OCI-M1 (cell line): ENCODE measurements at regions not wholly inside any gene's neighbourhood (a gene's known extent, or its start where the extent isn't known, plus 50 kb on each side); places are given as distances from the start of the nearest gene placed in this dataset.
A peak's percentile ranks its signal among the peaks of the same experiment; 100 is the strongest.

Experiments used
- DNase-seq: peaks from one replicate; lab custom pipeline; 2025; lab: John Stamatoyannopoulos, UW

DNA sequence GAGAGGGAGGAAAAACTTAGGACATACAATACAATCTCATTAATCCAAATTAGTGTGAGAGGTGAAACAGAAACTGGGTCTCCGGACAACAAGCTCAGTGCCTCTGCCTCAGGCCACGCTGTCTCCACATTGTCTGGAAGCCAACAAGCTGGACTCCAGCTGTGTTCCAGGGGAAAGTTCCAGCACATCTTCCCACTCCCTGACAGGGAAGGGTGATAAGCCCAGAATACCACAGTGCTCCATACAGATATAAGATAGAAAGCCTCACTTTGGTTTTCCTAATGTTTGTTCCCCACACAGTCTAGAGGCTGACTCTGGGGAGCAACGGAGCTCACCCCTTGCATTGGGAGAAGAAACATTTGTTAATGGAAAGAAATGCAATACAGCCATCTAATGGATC, 117.1 kb upstream of the SPTLC3 start:
- no peak for DNase-seq

DNA sequence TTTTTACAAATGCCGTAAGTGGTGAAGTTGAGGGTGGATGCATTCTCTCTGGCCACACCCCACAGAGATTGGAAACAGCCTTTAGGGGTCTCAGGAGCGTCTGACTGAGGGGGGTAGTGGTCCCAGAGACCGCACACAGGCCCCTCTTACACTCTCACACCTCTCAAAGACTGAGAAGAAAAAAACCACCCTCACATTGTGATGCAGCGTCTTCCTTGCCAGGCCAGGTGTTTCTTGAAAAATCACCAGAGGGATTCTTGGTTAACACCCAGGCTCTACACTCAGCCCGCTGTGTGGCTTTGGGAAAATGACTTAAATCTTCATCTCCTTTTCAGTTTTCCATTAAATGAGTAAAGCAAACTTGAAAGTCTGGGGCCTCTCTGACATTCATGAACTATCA, 115.8 kb upstream of the SPTLC3 start:
- no peak for DNase-seq

DNA sequence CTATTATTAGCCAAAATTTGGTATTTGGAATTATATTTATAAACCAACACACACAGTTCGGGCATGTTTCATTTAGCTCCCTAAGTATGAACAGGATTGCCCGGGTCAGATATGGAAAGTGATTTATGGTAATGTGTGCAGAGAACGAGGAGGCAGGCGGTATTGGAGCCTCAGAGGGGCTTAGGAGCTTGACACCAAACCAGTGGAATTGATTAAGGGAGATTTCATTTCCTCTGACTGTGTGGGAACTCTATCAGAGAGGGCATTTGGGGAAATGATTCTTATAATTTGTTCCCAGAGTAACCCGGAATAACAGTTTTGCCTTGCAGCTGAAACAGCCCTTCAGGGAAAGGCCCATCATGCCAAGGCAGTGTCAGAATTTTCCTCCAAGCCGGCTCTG, 115.1 kb upstream of the SPTLC3 start:
- no peak for DNase-seq

DNA sequence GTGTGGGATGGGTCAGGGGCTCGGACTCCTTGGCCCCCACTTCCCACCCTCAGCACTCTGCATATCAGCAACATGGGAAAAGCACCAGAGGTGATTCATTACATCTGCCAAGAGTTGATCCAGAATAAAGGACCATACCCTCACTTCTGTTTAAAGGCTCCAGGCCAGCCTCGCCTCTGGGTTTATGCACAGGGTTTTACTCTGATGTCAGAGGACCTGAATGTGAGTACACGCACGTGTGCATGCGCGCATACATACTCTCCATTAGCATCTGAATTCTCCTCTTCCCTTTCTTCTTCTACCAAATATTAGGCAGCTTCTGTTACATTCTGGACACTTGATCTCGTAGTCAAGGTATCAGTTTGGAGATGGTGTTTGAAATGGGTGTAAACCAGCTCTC, 114.7 kb upstream of the SPTLC3 start:
- DNase-seq = no peak

DNA sequence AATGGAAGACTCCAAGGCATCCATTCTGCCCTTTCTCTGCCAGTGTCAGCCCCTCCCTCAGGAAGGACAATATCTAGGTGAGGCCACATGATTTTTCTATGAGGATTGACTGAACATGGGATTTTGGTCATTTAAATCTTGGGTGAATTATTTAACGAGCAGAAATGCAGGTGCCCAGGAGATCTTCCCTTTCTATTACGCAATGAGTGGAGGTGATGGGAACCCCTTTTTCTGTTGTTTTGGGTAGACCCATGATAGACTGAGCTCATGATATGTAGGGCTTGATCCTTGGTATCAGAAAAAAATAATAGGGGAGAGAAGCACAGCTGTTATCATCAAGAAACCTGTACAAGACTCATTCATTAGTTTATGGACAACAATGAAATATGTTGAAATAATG, 112.6 kb upstream of the SPTLC3 start:
- no peak for DNase-seq

DNA sequence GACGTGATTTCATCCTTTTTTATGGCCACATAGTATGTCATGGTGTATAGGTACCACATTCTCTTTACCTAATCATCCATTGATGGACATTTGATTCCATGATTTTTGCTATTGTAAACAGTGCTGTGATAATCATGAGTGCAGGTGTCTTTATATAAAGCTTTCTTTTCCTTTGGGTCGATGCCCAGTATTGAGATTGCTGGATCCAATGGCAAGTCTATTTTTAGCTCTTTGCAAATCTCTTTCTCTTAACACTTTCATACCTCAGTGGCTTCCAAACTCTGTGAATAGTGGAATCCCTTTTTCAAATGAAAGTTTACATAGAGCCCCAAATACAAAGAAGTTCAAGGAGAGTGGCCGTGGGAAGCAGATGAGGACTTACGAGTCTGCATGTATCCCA, 105.8 kb upstream of the SPTLC3 start:
- no peak for DNase-seq

DNA sequence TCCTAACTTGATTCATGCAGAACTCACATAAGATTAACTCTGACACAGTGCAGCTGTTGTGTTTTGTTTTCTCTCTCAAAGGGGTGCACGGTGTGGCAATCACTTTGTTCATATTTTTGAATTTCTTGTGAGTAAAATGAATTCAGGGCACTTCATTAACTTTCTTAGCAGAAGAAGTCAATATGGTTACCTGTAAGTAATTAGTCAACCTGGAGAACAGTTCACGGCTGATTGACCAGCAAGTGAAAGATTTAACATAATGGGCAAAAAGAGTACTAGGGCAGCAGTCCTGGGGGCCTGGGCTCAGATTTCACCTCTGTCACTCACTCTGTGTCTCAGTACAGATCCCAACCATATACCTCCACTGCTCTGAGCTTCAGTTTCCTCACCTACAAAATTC, 102.4 kb upstream of the SPTLC3 start:
- no peak for DNase-seq

DNA sequence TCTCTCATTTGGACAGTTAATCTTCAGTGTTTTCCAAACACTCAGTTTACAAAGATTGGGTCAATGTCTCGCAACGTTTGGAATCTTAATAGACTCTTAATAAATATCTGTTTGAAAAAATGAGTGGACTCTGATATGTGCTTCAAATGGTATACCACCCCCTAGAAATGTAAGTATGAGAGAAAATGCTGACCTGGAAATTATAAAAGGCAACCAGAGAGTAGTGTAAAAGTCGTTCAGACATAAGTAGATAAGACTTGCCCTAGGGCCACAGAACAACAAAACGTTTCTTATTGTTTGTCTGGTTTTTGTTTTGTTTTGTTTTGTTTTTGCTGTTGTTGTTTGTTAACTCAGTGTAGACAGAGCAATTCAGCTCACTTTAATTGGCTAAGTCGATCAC, 97.4 kb upstream of the SPTLC3 start:
- no peak for DNase-seq

DNA sequence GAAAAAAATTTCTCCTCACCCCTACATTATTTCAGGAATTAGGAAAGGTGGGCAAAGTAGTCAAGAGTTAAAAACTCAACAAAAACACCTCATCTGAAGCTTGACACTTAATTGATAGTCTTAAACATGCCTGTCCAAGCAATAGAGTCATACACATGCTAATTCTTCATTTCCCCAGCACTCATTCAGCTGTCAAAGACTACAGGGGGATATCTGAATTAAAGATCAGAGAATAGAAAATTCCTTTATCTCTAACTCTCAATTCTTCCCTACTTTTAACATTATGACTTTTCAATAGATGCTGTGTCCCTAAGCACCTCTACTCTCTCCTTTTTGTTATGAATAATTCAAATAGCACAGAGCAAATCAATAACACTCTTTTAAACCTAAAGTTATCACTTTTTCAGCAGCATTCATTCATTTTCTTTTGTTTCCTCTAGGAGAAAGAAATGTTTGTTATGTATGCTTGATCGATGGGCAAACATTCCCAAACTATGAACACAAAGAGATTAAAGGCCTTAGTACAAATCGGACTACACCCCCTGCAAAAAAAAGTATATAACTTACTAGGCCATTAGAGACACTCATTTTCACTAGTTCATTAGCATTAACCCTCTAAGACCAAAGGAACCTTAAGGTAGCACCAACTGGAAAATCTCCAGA, 94.9 kb upstream of the SPTLC3 start:
- DNase-seq = no peak

DNA sequence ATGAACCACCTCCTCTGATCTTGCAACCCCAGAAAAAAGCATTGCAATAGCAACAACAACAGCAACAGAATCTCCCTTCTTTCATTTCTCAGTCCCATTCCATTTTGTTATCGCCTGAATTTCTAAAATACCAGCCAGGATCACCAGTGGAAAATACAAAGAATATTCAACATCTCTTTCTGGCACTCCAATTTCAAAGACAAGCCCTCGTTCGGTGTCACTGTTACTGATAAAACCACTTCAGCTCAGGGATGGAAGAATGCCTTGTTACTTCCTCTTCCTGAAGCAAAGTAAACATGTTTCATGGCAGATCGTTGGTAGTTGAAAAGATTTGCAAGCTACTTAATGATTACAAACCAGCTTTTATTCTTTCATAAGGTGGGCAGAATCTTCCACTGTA, 94.0 kb upstream of the SPTLC3 start:
- peak; percentile 21 for DNase-seq

DNA sequence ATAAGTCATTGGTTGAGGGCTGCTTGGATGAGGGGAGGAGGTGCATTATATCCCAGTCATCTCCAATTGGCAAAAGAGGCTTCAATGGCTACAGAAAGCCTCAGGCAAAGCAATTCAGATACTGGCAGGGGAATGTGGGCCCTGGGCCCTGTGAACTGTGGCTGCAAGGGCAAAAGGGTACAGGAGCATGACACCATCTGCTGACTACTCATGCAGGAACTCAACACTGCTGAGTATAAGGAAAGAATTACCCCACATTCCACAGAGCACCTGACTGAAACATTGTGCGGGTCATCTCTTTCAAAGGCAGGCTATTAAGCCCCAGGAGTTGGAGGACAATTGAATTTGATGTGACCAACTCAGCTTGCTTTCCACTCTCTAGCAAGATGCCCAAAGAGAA, 92.1 kb upstream of the SPTLC3 start:
- no peak for DNase-seq

DNA sequence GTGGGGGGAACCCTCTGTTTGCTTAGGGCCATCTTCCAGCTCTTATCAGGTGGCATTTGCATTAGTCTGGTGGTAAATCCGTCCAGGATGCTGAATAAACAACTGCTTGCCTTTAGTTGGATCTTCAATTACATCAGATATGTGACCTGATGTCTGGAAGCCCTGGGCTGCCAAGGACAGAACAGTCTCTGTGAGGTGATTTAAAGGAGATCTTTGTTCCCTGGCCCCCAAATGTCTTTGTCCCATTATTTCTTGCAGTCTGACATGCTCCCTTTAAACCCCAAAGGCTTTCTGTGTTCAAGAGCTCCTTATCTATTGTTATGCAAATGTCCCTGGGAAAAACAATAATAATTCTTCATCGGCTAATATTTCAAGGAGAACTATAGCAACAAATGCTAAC, 84.6 kb upstream of the SPTLC3 start:
- DNase-seq = no peak

DNA sequence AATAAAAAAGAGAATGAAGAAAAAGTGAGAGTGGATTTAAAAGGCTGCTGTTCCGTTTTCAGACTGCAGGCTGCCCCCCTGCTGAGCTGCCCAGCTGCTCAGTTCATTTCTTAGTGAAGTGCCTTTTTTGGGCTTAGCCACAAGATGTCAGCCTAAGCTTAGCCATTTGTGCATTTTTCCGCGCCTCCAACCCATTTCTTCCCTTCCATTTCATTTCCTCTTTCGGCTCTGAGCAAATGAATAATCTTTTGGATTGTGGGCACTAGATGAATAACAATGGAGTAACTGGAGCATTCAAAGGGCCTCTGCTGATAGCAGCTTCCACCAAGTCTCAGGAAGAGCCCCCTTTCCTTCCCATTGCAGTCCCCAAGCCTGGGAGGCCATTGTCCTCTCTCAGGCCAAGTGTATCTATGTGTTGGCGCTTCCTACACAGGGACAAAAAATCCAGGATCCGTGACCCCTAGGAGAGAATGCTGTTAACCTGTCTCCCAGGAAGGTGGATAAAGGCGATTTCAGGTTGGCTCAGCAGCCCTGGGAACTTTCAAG, 83.5 kb upstream of the SPTLC3 start:
- peak; percentile 85 for DNase-seq

DNA sequence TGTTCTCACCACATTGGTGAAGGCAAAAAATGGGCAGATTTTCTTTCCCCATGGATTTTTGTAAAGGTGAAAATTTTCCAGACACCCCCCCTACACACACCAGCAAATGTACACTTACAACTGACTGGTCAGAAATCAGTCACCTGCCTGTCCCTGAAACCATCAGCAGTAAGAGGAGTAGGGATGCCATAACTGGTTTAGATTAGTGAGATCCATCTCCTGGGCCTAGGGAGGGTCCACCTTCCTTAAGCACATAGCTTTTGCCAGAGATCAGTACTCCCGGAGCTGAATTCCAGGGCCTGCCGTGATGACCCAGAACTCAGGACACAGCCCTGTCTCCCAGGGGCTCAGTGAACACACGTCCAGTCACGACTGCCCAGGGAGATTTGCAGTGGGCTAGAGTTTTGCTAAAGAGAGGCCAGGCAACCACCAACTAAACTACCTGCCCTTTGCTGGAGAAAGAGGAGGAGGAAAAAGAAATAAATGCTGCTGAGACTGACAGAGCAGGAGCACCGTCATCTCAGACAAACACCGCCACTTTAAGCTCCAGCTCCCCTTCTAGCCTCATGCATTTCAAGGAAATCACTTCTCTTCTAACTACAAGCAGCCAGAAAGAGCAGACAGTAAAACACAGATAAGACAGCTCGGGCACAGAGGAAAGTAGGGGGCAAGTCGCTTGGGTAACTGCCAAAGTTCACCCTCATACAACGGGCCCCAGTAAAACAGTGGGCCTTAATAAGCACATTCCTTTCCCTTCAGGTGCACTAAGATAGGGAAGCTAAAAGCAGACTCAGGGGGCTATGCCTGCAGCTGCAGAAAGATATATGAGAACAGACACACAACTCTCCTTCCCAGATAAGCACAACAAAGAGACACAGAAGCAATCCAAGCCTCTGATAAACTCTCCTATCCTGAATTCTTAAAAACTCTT, 82.6 kb upstream of the SPTLC3 start:
- DNase-seq = peak; percentile 23

DNA sequence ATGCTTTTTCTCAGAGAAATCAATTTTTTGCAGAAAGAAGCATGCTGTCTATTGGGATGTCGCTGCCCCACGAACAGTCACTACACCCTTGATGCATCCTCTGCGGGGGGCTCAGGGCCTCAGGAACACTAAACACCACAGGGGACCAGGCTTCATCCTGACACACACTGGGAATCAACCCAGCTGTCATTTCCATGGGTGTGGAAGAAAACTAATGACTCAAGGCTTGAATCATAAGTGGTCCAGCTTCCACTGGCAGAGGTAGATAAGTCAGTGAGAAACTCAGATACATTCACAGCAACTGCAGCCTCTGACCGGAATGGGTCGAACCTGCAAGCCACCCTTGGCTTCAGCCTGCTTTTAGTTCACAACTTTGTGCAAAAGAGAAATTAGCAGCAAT, 81.3 kb upstream of the SPTLC3 start:
- no peak for DNase-seq

DNA sequence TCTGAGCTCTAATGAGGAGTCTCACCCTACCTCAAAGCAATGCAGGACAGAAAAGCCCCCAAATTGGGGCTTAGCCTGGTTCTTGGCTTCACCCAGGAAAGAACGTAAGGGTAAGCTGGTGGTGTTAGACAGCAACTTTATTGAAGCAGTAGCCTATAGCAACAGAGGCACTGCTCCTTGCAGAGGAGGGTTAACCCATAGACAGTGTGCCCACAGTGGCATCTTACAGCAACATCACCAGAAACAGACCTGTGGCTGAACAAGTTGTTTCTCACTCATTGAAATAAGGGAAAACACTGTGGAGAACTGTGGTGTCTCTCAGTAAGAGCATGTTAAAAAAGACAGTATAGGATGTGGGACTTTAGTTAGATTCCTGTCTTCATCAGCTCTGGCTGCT, 80.4 kb upstream of the SPTLC3 start:
- no peak for DNase-seq

DNA sequence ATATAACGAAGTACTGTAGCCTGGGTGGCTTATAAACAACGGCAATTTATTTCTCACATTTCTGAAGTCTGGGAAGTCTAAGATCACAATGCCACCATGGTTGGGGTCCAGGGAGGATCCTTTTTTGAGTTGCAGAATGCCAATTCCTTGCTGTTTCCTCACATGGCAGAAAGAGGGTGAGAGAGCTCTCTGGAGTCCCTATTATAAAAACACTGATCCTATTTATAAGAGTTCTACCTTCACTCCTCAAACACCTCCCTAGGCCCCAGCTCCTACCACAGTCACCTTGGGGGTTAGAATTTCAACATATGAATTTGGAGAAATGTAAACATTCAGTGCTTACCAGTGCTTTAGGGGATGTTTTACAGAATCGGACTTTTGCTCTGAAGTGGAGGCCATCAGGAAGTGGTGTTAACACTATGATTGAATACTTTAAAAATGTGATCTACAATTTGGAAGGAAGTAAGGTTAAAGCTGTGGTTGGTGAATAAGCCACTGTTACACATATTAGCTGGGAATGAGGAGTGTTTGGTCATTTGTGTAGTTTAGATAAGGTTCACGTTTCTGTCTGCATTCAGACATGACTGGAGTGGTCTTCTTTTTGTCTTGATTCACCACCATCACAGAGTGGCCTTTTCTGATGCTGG, 79.9 kb upstream of the SPTLC3 start:
- DNase-seq = no peak

DNA sequence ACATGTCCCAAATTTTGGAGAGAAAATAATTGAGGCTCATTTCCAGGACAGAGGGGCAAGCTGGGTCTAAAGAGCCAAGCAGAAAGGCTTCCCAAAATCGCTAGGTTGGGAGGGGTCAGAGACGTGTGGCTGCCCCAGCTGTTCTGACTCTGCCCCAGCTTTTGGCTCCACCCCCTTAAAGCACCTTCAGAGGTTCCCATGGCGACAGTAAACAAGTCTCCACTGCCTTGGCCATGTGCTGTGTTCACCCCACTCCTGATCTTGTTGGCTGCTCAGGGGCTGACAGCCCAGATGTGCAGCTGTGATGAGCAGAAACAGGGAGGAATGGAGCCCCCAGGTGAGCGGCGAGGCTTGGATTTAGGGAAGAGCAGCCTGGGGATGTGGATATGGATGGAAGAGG, 72.8 kb upstream of the SPTLC3 start:
- no peak for DNase-seq

DNA sequence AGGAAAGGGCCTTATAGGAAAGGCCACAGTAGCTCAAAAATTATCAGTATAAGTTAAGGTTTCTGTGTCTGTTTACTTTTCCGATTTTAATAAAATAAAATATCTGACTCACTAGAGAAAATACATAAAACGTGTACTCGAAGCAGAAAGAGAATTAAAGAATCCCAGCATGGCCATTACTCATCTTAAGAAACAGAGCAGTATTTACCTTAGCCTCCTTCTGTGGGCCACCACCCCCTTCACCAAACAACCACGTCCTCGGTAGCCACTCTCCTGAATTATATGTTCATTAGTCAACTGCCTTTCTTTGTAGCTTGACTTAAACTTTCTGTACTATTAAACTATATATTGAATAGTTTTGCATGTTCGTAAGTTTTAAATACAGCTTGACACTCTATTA, 72.2 kb upstream of the SPTLC3 start:
- DNase-seq = no peak

DNA sequence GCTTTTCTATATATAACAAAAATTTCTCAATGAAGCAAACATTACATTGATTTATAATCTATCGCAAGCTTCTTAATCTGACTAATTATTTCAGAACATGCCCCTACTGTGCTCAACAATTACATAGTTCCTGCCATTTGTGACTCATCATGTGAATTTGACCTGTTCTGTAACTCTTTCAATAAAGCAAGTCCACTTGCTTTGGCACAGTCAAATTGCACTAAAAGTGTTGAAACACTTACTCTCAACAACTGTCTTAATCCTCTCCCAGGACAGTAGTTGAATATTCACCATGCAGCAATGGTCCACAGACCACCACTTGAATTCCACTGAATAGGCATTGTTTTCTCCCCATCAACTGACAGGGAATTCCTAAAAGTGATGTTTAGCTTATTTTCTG, 67.7 kb upstream of the SPTLC3 start:
- no peak for DNase-seq

DNA sequence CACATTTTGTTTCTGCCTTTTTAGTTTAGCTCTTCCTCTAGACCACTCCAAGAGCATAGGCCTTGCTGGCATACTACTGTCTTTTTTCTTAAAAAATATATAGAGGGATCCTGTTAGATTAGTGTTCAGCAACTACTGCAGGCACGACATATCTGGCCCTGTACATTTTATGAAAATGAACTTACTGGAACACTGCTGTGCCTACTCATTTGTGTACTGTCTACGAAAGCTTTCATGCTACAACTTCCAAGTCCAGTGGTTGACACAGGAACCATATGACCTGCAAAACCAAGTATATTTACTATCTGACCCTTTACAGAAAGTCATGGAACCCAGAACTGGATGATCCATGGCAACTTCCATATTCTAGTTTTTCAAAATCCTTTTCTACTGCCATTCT, 66.6 kb upstream of the SPTLC3 start:
- DNase-seq = no peak

DNA sequence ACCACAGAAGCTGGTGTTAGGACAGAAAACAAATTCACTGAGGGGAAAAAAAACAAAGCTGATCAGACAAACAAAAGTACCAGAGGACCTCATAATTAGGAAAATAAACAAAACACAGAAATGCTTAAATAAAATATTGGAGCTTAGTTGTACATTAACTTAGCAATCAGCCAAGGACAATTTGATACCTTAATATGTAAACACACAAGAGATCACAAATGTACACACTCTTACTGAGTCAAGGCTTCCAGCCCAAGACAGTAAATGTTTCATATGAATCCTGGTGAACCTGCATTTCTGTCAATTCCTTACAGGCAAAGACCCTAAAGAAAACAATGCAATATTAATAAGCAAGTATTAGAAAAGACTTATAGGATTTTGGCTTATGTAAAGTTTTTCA, 62.0 kb upstream of the SPTLC3 start:
- no peak for DNase-seq

DNA sequence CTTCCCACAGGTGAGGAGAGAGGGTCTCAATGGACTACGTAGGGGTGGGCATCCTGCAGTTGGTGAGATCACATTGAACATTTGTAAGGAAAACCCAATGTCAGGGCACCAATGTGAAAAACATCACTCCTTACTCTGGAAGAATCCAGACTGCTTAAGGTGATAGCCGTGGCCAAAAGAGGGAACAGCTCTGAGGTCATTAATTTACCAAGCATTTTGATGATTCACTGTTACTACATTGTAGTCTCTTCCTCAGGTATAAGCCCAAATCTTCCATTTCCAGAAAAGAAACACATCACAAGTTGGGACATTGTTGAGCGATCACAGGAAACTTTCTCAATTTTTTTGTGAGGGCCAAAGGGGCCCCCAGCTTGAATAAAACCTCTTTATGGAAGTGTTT, 61.1 kb upstream of the SPTLC3 start:
- no peak for DNase-seq
